Liver (tissue), 3 donors: ENCODE measurements at regions not wholly inside any gene's neighbourhood (a gene's known extent, or its start where the extent isn't known, plus 50 kb on each side); places are given as distances from the start of the nearest gene placed in this dataset.

Experiments
- CTCF ChIP-seq: fragments of 150-350 bp; IDR thresholded peaks from 2 replicates; pipeline ENCODE4 v1.5.1; 2017; ENCODE audit warnings: improper control_type of control experiment, low read depth, low read length; ENCODE audit not compliant: missing input control
- EGR1 ChIP-seq, 2 donors: IDR thresholded peaks; 2 replicates each; pipeline ENCODE4 v1.6.1; 2016 to 2018; ENCODE audit warnings: antibody characterized with exemption in 2 of 2, low read depth in 2 of 2
- GABPA ChIP-seq, 2 donors: IDR thresholded peaks in 1 of 2; conservative IDR thresholded peaks in 1 of 2; 2 replicates each; pipeline ENCODE4 v1.6.1; 2016; ENCODE audit warnings: antibody characterized with exemption in 2 of 2, mild to moderate bottlenecking in 1 of 2, moderate library complexity in 1 of 2
- JUND ChIP-seq, 2 donors: IDR thresholded peaks; 2 replicates each; pipeline ENCODE4 v1.6.1; 2016; ENCODE audit warnings: antibody characterized with exemption in 2 of 2
- MAX ChIP-seq: IDR thresholded peaks from 2 replicates; pipeline ENCODE4 v1.6.1; 2016; ENCODE audit warnings: antibody characterized with exemption
- RAD21 ChIP-seq, 2 donors: IDR thresholded peaks; 2 replicates each; pipeline ENCODE4 v1.6.1; 2016; ENCODE audit warnings: antibody characterized with exemption in 2 of 2, mild to moderate bottlenecking in 2 of 2
- REST ChIP-seq: IDR thresholded peaks from 2 replicates; pipeline ENCODE4 v1.6.1; 2016; ENCODE audit warnings: antibody characterized with exemption, mild to moderate bottlenecking
- RXRA ChIP-seq, 2 donors: IDR thresholded peaks; 2 replicates each; pipeline ENCODE4 v1.6.1; 2017 to 2018; ENCODE audit warnings: antibody characterized with exemption in 2 of 2, mild to moderate bottlenecking in 1 of 2
- TAF1 ChIP-seq: conservative IDR thresholded peaks from 2 replicates; pipeline ENCODE4 v1.6.1; 2016; ENCODE audit warnings: antibody characterized with exemption, mild to moderate bottlenecking
- ZBTB33 ChIP-seq: IDR thresholded peaks from 2 replicates; pipeline ENCODE4 v1.6.1; 2016; ENCODE audit warnings: antibody characterized with exemption
- donor health status: healthy.
- donor health status: healthy.

GRCh38 chr6:43972179-43972912, 154.9 kb downstream of the MRPL14 start:
- no peak for TF ChIP-seq CTCF
- no peak for TF ChIP-seq TAF1
- no peak for TF ChIP-seq JUND (IDR thresholded peaks at IDR 0.05)
- no peak for TF ChIP-seq GABPA (IDR thresholded peaks at IDR 0.05 in 1 of 2, conservative IDR thresholded peaks at IDR 0.05 in 1 of 2)
- no peak for TF ChIP-seq MAX
- no peak for TF ChIP-seq REST
- no peak for TF ChIP-seq ZBTB33
- TF ChIP-seq EGR1 (IDR thresholded peaks at IDR 0.05; ENCODE audit: low read depth in 2 of 2) = no peak
- no peak for TF ChIP-seq RAD21 (IDR thresholded peaks at IDR 0.05)
- no peak for TF ChIP-seq RXRA (IDR thresholded peaks at IDR 0.05)
